Body of pancreas (tissue), 4 donors: ENCODE measurements at regions not wholly inside any gene's neighbourhood (a gene's known extent, or its start where the extent isn't known, plus 50 kb on each side); places are given as distances from the start of the nearest gene placed in this dataset.

Experiments used
- ATAC-seq: fragments of 150-250 bp; one replicate; pipeline ENCODE4 v1.9.1; 2016
- DNase-seq, 4 donors: peaks; one replicate each; pipeline ENCODE4 v3.0.0-alpha.2; 2019
- H3K27ac ChIP-seq, 4 donors: fragments of 200-600 bp; sonication (generic); 1 replicate in 3 of 4; 2 replicates in 1 of 4; pipeline versions ENCODE4 v1.5.1 to v1.6.1; 2016 to 2019; ENCODE audit warnings: mild to moderate bottlenecking in 1 of 4, mixed read lengths in 1 of 4, moderate library complexity in 1 of 4
- H3K27me3 ChIP-seq, 2 donors: fragments of 200-600 bp; sonication (generic); one replicate each; pipeline ENCODE4 v1.6.0; 2016; ENCODE audit warnings: mild to moderate bottlenecking in 1 of 2
- H3K36me3 ChIP-seq, 2 donors: fragments of 200-600 bp; sonication (generic); replicated peaks in 1 of 2; 2 replicates each; pipeline ENCODE4 v1.5.1; 2016; ENCODE audit warnings: low read depth in 2 of 2; ENCODE audit not compliant: insufficient read depth in 1 of 2
- H3K4me1 ChIP-seq: fragments of 200-600 bp; sonication (generic); one replicate; pipeline ENCODE4 v1.6.0; 2016
- H3K4me3 ChIP-seq, 2 donors: fragments of 200-600 bp; sonication (generic); 1 replicate in 1 of 2; 2 replicates in 1 of 2; pipeline ENCODE4 v1.5.1; 2016 to 2019
- H3K9me3 ChIP-seq, 3 donors: fragments of 200-600 bp; sonication (generic); 1 replicate in 2 of 3; 2 replicates in 1 of 3; pipeline ENCODE4 v1.5.1; 2016
- POLR2A ChIP-seq, 3 donors: fragments of 450-650 bp; IDR thresholded peaks; one replicate each; pipeline ENCODE4 v1.6.1; 2016; ENCODE audit warnings: antibody characterized with exemption in 3 of 3, mild to moderate bottlenecking in 2 of 3
- WGBS, 2 donors: methylation state at CpG; one replicate each; pipeline ENCODE4 v1.1.5; 2017; 5-methylcytosine and 5-hydroxymethylcytosine counted together
- intact Hi-C: fragments of 100-400 bp; cut with DNase I; formaldehyde crosslinking; loops from one replicate; pipeline ENCODE4 v1.15.1; 2023
- TF ChIP-seq, protein P1 (sequence below), 7 experiments: fragments of 450-650 bp in 4 of 7; fragments of 200-600 bp in 3 of 7; sonication (generic) in 3 of 7; IDR thresholded peaks; one replicate each; pipeline ENCODE4 v1.5.1; 2016 to 2019; ENCODE audit warnings: antibody characterized with exemption in 7 of 7

DNA sequence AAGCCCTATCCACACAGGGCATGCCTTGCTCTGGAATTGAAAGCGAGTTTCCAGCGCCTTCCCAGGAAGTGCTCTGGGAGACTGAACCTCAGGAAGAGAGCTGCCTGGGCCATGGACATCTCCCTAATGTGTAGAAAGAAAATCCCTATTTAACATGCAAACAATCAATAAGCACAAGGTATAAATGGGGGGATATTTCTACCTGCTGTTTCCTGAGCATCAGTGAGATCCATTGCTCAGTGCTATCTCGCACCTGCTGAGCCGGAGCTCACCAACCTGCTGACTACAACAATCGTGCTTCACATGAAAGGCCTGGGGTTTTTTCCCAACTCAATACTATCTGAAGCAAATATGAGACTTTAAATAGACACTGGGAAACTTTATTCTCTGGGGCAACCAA is 584.0 kb downstream of the GLRX3 start:
- no peak overlapping the region for H3K4me3 ChIP-seq
- H3K36me3 ChIP-seq, result no peaks in the 10 kb centered on the region
- H3K27me3 ChIP-seq, result no peaks in the 10 kb centered on the region
- H3K27ac ChIP-seq, result no peak overlapping the region
- TF ChIP-seq, protein P1, sequence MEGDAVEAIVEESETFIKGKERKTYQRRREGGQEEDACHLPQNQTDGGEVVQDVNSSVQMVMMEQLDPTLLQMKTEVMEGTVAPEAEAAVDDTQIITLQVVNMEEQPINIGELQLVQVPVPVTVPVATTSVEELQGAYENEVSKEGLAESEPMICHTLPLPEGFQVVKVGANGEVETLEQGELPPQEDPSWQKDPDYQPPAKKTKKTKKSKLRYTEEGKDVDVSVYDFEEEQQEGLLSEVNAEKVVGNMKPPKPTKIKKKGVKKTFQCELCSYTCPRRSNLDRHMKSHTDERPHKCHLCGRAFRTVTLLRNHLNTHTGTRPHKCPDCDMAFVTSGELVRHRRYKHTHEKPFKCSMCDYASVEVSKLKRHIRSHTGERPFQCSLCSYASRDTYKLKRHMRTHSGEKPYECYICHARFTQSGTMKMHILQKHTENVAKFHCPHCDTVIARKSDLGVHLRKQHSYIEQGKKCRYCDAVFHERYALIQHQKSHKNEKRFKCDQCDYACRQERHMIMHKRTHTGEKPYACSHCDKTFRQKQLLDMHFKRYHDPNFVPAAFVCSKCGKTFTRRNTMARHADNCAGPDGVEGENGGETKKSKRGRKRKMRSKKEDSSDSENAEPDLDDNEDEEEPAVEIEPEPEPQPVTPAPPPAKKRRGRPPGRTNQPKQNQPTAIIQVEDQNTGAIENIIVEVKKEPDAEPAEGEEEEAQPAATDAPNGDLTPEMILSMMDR (IDR thresholded peaks at IDR 0.05), result no peak
- no peak for TF ChIP-seq POLR2A (IDR thresholded peaks at IDR 0.05)
- ATAC-seq, result no peak
- no peaks in the 10 kb centered on the region for H3K4me1 ChIP-seq
- H3K9me3 ChIP-seq, result no peaks in the 10 kb centered on the region
- WGBS, 2 donors, result 81 to 82% methylated on average over 5 of the region's 5 CpGs
- no peak for DNase-seq
- intact Hi-C loops, result no loop called here

DNA sequence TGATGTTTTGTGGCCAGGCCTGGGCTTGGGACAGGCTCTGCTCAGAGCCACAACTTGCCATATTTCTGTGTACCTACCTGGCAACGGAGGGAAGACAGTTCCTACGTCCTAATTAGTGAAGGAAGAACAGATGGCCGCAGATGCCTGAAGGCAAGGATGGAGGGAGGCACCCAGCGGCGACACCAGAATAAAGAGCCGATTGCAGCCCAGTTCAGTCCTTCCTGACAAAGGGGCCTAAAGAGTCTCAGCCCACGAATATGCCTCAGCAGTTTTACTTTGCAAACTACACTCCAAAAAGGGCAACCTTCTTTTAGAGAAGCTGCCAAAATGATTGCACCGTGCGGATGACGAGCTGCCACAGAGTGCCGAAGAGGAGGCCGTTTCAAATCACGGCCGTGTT is 585.8 kb downstream of the GLRX3 start:
- TF ChIP-seq, protein P1 (IDR thresholded peaks at IDR 0.05), result no peak
- no peak for TF ChIP-seq POLR2A (IDR thresholded peaks at IDR 0.05)
- H3K27ac ChIP-seq, result no peak overlapping the region
- no peak overlapping the region for H3K4me3 ChIP-seq
- no peaks in the 10 kb centered on the region for H3K4me1 ChIP-seq
- intact Hi-C loops, result no loop called here
- no peaks in the 10 kb centered on the region for H3K27me3 ChIP-seq
- H3K36me3 ChIP-seq, result no peaks in the 10 kb centered on the region
- H3K9me3 ChIP-seq, result no peaks in the 10 kb centered on the region
- DNase-seq (no peak), ATAC-seq (no peak)
- 71 to 78% methylated on average over 14 of the region's 14 CpGs for WGBS, 2 donors

DNA sequence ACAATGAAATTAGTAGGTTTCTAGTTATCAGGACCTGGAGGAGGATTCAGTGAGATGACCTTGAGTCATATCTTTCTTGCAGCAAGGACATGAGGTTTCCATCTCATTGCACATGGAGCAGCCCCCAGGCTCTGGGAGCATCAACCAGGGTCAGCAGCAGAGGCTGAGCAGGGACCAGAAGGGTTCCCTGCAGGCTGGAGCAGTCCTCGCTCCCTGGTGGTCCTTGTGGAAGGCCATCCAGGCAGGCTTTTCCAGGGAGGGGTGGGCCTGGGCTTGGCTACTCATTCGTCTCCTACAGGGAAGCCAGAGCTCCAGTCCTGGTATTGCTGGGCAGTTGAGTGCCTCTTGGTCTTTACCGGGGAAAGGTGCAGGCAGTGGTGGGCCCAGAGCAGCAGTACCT is 587.5 kb downstream of the GLRX3 start:
- intact Hi-C loops, result no loop called here
- Histone ChIP-seq H3K9me3 (no peaks in the 10 kb centered on the region), H3K4me3 (no peak overlapping the region), H3K4me1 (no peaks in the 10 kb centered on the region), H3K27ac (no peak overlapping the region), H3K27me3 (no peaks in the 10 kb centered on the region), H3K36me3 (no peaks in the 10 kb centered on the region)
- TF ChIP-seq, protein P1 (IDR thresholded peaks at IDR 0.05), result no peak
- TF ChIP-seq POLR2A (IDR thresholded peaks at IDR 0.05), result no peak
- ATAC-seq, result no peak
- 72% methylated on average over 3 of the region's 3 CpGs; no CpG with 5 or more reads in 1 of the 2 donors for WGBS, 2 donors
- no peak for DNase-seq

DNA sequence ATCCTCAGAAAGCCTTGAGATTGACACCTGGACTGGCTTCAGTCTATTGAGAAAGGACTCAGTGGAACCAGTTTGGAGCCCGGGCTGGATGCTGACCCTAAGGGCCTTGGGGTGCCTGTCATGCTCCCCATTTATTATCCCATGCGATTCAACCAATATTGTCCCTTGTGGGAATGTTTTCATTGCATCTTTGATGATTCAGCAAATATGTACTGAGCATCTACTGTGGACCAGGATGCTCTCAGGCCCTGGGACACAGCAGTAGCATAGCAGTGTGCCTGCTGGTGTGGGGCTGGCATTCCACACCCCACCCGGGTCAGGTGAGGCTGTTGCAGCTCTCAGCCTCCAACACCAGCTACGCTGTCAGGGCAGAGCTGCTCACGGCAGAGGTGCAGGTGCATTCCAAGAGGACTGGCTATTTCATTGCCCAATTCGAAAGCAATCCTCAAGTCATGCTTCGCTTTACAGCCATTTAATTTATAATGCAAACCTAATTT is 586.0 kb downstream of the TCERG1L start:
- Histone ChIP-seq H3K4me1 (no peaks in the 10 kb centered on the region), H3K36me3 (no peaks in the 10 kb centered on the region), H3K9me3 (no peaks in the 10 kb centered on the region), H3K27ac (no peak overlapping the region), H3K27me3 (no peaks in the 10 kb centered on the region), H3K4me3 (no peak overlapping the region)
- WGBS, 2 donors, result 61 to 68% methylated on average over 7 of the region's 7 CpGs
- no peak for TF ChIP-seq POLR2A (IDR thresholded peaks at IDR 0.05)
- TF ChIP-seq, protein P1 (IDR thresholded peaks at IDR 0.05), result no peak
- DNase-seq (no peak), ATAC-seq (no peak)
- intact Hi-C loops, result no loop called here

DNA sequence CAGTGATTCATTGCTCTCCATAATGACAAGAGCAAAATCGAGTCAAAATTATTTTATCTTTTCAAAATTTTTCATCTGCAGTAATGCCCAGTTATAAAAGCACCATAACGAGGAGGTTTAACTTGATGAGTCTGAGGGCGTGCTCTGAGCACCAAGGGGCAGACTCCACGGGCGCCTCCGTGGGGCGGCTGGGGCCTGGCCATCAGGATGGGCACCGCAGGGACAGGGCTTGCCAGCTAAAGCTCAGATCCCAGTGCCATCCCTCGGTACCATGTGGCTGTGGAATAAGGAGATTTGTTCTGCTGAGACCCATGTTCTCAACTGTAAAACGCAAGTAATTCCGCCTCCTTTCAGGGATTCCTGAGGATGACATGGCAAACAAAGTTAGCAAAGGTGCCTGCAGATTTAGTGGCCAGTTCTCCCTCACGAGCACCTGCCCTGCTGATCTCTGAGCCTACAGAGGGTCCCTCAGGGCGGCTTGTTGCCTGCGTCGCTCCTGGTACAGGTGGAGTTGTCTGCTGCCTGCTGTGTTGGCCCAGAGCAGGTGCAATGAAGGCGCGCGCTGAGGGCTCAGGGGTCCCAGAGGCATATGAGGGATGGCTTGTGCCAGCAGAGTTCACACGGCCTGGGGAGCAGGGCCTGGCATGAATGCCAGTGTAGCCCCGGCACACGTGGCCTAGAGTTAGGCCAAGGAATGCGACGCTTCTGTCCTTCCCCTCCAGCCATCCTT is 584.4 kb downstream of the TCERG1L start:
- Histone ChIP-seq H3K4me3 (no peak overlapping the region), H3K4me1 (no peaks in the 10 kb centered on the region), H3K36me3 (no peaks in the 10 kb centered on the region), H3K9me3 (no peaks in the 10 kb centered on the region), H3K27me3 (no peaks in the 10 kb centered on the region), H3K27ac (no peak overlapping the region)
- TF ChIP-seq, protein P1 (IDR thresholded peaks at IDR 0.05), result no peak
- no peak for TF ChIP-seq POLR2A (IDR thresholded peaks at IDR 0.05)
- intact Hi-C loops, result no loop called here
- ATAC-seq (no peak), DNase-seq (no peak)
- WGBS, 2 donors, result 82 to 87% methylated on average over 17 to 23 of the region's 23 CpGs
